SKM-1 treated with dmso at 0.1 percent for 144 hours (cell line): ENCODE measurements at regions not wholly inside any gene's neighbourhood (a gene's known extent, or its start where the extent isn't known, plus 50 kb on each side); places are given as distances from the start of the nearest gene placed in this dataset.
"Not testable (repeated sequence)": the region's sequence is repeated elsewhere in the genome, so short reads cannot be mapped to it uniquely, and the experiment has no call there.

Source experiments
- DNase-seq: peaks from one replicate; lab custom pipeline; 2025; ENCODE audit not compliant: unreplicated experiment; lab: John Stamatoyannopoulos, UW

- not testable (repeated sequence) for DNase-seq
Observed at GRCh38 chr17:45554479-45554878, 64.0 kb upstream of the PLEKHM1 start.

- not testable (repeated sequence) for DNase-seq
Observed at GRCh38 chr17:45558821-45559220, 68.3 kb upstream of the PLEKHM1 start.

- DNase-seq: not testable (repeated sequence)
Observed at GRCh38 chr17:45562868-45563267, 72.3 kb upstream of the PLEKHM1 start.

GRCh38 chr17:45563283-45563682 lies 72.8 kb upstream of the PLEKHM1 start:
- not testable (repeated sequence) for DNase-seq

- not testable (repeated sequence) for DNase-seq
Observed at GRCh38 chr17:45568275-45568674, 77.8 kb upstream of the PLEKHM1 start.

GRCh38 chr17:45573326-45573725 lies 82.8 kb upstream of the PLEKHM1 start:
- not testable (repeated sequence) for DNase-seq

GRCh38 chr17:45573924-45574770 lies 83.6 kb upstream of the PLEKHM1 start:
- DNase-seq: no peak

- DNase-seq: no peak
Observed at GRCh38 chr17:45575126-45575885, 84.8 kb upstream of the PLEKHM1 start.

GRCh38 chr17:45576527-45577307 lies 86.2 kb upstream of the PLEKHM1 start:
- not testable (repeated sequence) for DNase-seq

- DNase-seq: no peak
Observed at GRCh38 chr17:45577571-45578279, 87.2 kb upstream of the PLEKHM1 start.

GRCh38 chr17:45578516-45579455 lies 88.3 kb upstream of the PLEKHM1 start:
- DNase-seq: no peak

GRCh38 chr17:45579529-45580495 lies 89.3 kb upstream of the PLEKHM1 start:
- DNase-seq: no peak

- no peak for DNase-seq
Observed at GRCh38 chr17:45580924-45581323, 90.4 kb upstream of the PLEKHM1 start.

- no peak for DNase-seq
Observed at GRCh38 chr17:45581860-45582259, 91.3 kb upstream of the PLEKHM1 start.

- no peak for DNase-seq
Observed at GRCh38 chr17:45584092-45585036, 93.8 kb upstream of the PLEKHM1 start.

GRCh38 chr17:45585037-45585733 lies 94.7 kb upstream of the PLEKHM1 start:
- not testable (repeated sequence) for DNase-seq
